HCT116 (cell line): ENCODE measurements at regions not wholly inside any gene's neighbourhood (a gene's known extent, or its start where the extent isn't known, plus 50 kb on each side); places are given as distances from the start of the nearest gene placed in this dataset.

ENCODE experiments used
- CEBPB ChIP-seq: IDR thresholded peaks from 2 replicates; pipeline ENCODE4 v1.6.1; 2012; ENCODE audit warnings: low read depth
- EZH2 ChIP-seq: fragments of 200-600 bp; sonication (generic); IDR thresholded peaks from 2 replicates; pipeline ENCODE4 v1.6.1; 2017; ENCODE audit warnings: antibody characterized with exemption, mixed run types
- POLR2A ChIP-seq: IDR thresholded peaks from 2 replicates; pipeline ENCODE4 v1.7.0; 2011; ENCODE audit warnings: borderline replicate concordance; ENCODE audit not compliant: insufficient read depth, insufficient read length; ENCODE audit errors: extremely low read depth
- ZNF274 ChIP-seq: fragments of 200-500 bp; sonication (Bioruptor generic); IDR thresholded peaks from 2 replicates; pipeline ENCODE4 v1.6.1; 2014; ENCODE audit warnings: mild to moderate bottlenecking, low read depth, low read length, inconsistent platforms
- TF ChIP-seq, protein P1 (sequence below): IDR thresholded peaks from 2 replicates; pipeline ENCODE4 v1.6.1; 2012
- TF ChIP-seq, protein P2 (sequence below), 3 experiments: fragments of 200-600 bp in 1 of 3; sonication (generic) in 1 of 3; IDR thresholded peaks in 2 of 3; conservative IDR thresholded peaks in 1 of 3; 2 replicates each; pipeline ENCODE4 v1.5.1; 2012 to 2017; ENCODE audit warnings: low read depth in 2 of 3, low read length in 2 of 3, antibody characterized with exemption in 1 of 3, borderline replicate concordance in 1 of 3, control low read depth in 1 of 3, mild to moderate bottlenecking in 1 of 3, mixed read lengths in 1 of 3, mixed run types in 1 of 3, moderate library complexity in 1 of 3; ENCODE audit not compliant: insufficient read depth in 1 of 3
- TF ChIP-seq, protein P3 (sequence below): IDR thresholded peaks from 2 replicates; pipeline ENCODE4 v1.6.1; 2011; ENCODE audit warnings: mild to moderate bottlenecking, low read length, moderate library complexity; ENCODE audit not compliant: insufficient replicate concordance; ENCODE audit errors: extremely low read depth

DNA sequence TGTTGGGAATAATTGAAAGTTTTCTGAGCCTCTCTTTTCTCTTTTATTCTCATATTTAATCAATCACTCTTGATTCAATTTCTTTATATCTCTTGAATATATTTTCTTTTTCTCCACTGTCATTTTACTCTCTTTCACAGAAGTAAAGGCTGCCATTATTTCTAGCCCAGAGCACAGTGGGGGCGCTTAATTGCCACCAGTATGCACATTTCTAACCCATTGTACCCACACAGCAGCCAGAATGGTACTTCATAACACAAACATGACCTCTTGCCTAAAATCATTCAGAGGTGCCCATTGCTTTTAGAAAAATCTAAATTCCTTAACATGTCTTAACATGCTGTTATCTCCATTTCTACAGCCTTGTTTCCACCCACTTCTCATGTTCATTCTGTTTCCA, 190.2 kb upstream of the LMO3 start:
- TF ChIP-seq, protein P1, sequence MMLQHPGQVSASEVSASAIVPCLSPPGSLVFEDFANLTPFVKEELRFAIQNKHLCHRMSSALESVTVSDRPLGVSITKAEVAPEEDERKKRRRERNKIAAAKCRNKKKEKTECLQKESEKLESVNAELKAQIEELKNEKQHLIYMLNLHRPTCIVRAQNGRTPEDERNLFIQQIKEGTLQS = no peak
- TF ChIP-seq, protein P2, sequence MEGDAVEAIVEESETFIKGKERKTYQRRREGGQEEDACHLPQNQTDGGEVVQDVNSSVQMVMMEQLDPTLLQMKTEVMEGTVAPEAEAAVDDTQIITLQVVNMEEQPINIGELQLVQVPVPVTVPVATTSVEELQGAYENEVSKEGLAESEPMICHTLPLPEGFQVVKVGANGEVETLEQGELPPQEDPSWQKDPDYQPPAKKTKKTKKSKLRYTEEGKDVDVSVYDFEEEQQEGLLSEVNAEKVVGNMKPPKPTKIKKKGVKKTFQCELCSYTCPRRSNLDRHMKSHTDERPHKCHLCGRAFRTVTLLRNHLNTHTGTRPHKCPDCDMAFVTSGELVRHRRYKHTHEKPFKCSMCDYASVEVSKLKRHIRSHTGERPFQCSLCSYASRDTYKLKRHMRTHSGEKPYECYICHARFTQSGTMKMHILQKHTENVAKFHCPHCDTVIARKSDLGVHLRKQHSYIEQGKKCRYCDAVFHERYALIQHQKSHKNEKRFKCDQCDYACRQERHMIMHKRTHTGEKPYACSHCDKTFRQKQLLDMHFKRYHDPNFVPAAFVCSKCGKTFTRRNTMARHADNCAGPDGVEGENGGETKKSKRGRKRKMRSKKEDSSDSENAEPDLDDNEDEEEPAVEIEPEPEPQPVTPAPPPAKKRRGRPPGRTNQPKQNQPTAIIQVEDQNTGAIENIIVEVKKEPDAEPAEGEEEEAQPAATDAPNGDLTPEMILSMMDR (IDR thresholded peaks at IDR 0.05 in 2 of 3, conservative IDR thresholded peaks at IDR 0.05 in 1 of 3; ENCODE audit: borderline replicate concordance in 1 of 3, insufficient read depth in 1 of 3, low read depth in 2 of 3, low read length in 2 of 3) = no peak
- TF ChIP-seq CEBPB (no peak), POLR2A (no peak), EZH2 (no peak), ZNF274 (no peak)
- TF ChIP-seq, protein P3, sequence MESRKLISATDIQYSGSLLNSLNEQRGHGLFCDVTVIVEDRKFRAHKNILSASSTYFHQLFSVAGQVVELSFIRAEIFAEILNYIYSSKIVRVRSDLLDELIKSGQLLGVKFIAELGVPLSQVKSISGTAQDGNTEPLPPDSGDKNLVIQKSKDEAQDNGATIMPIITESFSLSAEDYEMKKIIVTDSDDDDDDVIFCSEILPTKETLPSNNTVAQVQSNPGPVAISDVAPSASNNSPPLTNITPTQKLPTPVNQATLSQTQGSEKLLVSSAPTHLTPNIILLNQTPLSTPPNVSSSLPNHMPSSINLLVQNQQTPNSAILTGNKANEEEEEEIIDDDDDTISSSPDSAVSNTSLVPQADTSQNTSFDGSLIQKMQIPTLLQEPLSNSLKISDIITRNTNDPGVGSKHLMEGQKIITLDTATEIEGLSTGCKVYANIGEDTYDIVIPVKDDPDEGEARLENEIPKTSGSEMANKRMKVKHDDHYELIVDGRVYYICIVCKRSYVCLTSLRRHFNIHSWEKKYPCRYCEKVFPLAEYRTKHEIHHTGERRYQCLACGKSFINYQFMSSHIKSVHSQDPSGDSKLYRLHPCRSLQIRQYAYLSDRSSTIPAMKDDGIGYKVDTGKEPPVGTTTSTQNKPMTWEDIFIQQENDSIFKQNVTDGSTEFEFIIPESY = no peak
